ENCODE measurements at regions not wholly inside any gene's neighbourhood (a gene's known extent, or its start where the extent isn't known, plus 50 kb on each side); places are given as distances from the start of the nearest gene placed in this dataset.
"Not testable (repeated sequence)": the region's sequence is repeated elsewhere in the genome, so short reads cannot be mapped to it uniquely, and the experiment has no call there.

DNA sequence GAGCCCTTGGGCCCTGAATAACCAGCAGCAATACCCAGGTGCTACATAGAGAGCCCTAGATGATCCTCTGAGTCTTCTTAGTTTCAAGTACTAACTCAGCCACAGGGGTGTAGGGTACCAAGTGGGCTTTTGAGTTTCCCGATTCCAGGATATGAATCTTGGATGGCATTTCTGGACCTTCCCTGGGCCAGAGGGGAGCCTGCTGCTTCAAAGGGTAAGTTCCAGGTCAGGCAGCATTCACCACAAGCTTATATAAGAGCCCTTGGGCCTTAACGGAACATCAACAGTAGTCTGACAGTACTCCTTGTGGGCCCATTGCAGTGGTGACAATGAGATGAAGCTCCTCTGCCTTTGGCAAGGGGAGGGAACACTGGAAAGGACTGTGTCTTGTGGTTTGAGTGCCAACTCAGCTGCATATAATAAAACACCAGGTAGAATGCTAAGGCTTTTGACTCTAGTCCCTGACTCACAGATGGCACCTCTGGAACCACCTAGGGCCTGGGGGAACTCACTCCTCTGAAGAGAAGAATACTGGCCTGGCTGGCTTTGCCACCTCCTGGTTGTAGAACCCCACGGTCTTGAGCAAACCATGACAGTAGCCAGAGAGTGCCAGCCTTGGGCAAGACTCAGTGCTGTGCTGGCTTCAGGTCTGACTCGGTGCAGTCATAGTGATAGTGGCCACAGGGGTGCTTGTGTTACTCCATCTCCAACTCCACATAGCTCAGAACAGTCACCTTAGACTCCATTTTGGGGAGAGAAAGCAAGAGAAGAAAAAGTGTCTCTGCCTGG lies 235.7 kb downstream of the AKAIN1 start:
- Histone ChIP-seq H3K4me3 (no peak overlapping the region), H3K27ac (no peak overlapping the region), H3K36me3 (no peaks in the 10 kb centered on the region), H3K4me1 (no peaks in the 10 kb centered on the region), H3K9me3 (no peaks in the 10 kb centered on the region), H3K27me3 (no peaks in the 10 kb centered on the region)
- DNase-seq (peak in 1 of 6 donors; percentile 21), FAIRE-seq (no peak), ATAC-seq (no peak)
- TF ChIP-seq, protein P1, sequence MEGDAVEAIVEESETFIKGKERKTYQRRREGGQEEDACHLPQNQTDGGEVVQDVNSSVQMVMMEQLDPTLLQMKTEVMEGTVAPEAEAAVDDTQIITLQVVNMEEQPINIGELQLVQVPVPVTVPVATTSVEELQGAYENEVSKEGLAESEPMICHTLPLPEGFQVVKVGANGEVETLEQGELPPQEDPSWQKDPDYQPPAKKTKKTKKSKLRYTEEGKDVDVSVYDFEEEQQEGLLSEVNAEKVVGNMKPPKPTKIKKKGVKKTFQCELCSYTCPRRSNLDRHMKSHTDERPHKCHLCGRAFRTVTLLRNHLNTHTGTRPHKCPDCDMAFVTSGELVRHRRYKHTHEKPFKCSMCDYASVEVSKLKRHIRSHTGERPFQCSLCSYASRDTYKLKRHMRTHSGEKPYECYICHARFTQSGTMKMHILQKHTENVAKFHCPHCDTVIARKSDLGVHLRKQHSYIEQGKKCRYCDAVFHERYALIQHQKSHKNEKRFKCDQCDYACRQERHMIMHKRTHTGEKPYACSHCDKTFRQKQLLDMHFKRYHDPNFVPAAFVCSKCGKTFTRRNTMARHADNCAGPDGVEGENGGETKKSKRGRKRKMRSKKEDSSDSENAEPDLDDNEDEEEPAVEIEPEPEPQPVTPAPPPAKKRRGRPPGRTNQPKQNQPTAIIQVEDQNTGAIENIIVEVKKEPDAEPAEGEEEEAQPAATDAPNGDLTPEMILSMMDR (IDR thresholded peaks at IDR 0.05): no peak
- 66 to 79% methylated on average over 4 of the region's 4 CpGs for WGBS, 2 donors
- intact Hi-C loops (cut with DNase I): no loop called here

- TF ChIP-seq, protein P1 (IDR thresholded peaks at IDR 0.05): no peak
- Histone ChIP-seq H3K4me1 (no peaks in the 10 kb centered on the region), H3K4me3 (no peak overlapping the region), H3K9me3 (no peaks in the 10 kb centered on the region), H3K27ac (no peak overlapping the region), H3K36me3 (no peaks in the 10 kb centered on the region), H3K27me3 (no peaks in the 10 kb centered on the region)
- no peak for ATAC-seq
- intact Hi-C loops (cut with DNase I): no loop called here
- FAIRE-seq: no peak
- 70 to 74% methylated on average over 5 of the region's 5 CpGs for WGBS, 2 donors
- DNase-seq: no peak
These were observed 236.5 kb downstream of the AKAIN1 start for GRCh38 chr18:4960578-4960977.

- Histone ChIP-seq H3K27me3 (no peaks in the 10 kb centered on the region), H3K9me3 (no peaks in the 10 kb centered on the region), H3K27ac (no peak overlapping the region), H3K4me1 (no peaks in the 10 kb centered on the region), H3K4me3 (no peak overlapping the region), H3K36me3 (no peaks in the 10 kb centered on the region)
- no peak for ATAC-seq
- WGBS, 2 donors: 56 to 66% methylated on average over 1 of the region's 1 CpG
- TF ChIP-seq, protein P1 (IDR thresholded peaks at IDR 0.05): no peak
- no peak for FAIRE-seq
- intact Hi-C loops (cut with DNase I): no loop called here
- DNase-seq: no peak
These were observed 265.8 kb downstream of the AKAIN1 start for GRCh38 chr18:4931209-4931608.

DNA sequence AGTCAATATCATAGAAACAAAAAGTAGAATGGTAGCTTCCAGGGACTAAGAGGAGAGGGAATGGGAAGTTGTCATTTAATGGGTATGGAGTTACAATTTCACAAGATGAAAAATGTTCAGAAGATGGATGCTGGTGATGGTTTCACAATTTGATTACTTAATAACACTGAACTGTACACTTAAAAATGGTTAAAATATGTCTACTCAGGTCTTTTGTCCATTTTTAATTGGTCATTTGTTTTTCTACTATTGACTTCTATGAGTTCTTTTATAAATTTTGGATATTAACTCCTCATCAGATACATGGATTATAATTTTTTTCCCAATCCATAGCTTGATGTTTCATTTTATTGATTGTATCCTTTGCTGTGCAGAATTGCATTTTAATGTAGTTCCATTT lies 275.5 kb downstream of the AKAIN1 start:
- H3K36me3 ChIP-seq: no peaks in the 10 kb centered on the region
- FAIRE-seq (no peak), DNase-seq (no peak), ATAC-seq (no peak)
- TF ChIP-seq, protein P1 (IDR thresholded peaks at IDR 0.05): no peak
- H3K27ac ChIP-seq: no peak overlapping the region
- H3K4me1 ChIP-seq: no peaks in the 10 kb centered on the region
- intact Hi-C loops (cut with DNase I): no loop called here
- no peak overlapping the region for H3K4me3 ChIP-seq
- H3K27me3 ChIP-seq: no peaks in the 10 kb centered on the region
- no peaks in the 10 kb centered on the region for H3K9me3 ChIP-seq

GRCh38 chr18:4917509-4917908 lies 279.5 kb downstream of the AKAIN1 start:
- not testable (repeated sequence) for H3K27ac ChIP-seq, DNase-seq, H3K27me3 ChIP-seq, H3K4me1 ChIP-seq, H3K9me3 ChIP-seq, H3K4me3 ChIP-seq, FAIRE-seq, H3K36me3 ChIP-seq, ATAC-seq
- intact Hi-C loops (cut with DNase I): loop anchor here in 1 of 3 donors (10.0 kb wide), 1 partner anchor 57 kb away; no protein-coding TSS in a partner anchor
- WGBS, 2 donors: 28 to 56% methylated on average over 4 of the region's 7 CpGs
